HG03432 (cell line): ENCODE measurements at regions not wholly inside any gene's neighbourhood (a gene's known extent, or its start where the extent isn't known, plus 50 kb on each side); places are given as distances from the start of the nearest gene placed in this dataset.

Source experiments
- ATAC-seq: cut with Tn5 transposase; IDR thresholded peaks from one replicate; pipeline ENCODE4 v1.9.1; 2021; ENCODE audit warnings: mild to moderate bottlenecking, moderate library complexity; ENCODE audit not compliant: unreplicated experiment

DNA sequence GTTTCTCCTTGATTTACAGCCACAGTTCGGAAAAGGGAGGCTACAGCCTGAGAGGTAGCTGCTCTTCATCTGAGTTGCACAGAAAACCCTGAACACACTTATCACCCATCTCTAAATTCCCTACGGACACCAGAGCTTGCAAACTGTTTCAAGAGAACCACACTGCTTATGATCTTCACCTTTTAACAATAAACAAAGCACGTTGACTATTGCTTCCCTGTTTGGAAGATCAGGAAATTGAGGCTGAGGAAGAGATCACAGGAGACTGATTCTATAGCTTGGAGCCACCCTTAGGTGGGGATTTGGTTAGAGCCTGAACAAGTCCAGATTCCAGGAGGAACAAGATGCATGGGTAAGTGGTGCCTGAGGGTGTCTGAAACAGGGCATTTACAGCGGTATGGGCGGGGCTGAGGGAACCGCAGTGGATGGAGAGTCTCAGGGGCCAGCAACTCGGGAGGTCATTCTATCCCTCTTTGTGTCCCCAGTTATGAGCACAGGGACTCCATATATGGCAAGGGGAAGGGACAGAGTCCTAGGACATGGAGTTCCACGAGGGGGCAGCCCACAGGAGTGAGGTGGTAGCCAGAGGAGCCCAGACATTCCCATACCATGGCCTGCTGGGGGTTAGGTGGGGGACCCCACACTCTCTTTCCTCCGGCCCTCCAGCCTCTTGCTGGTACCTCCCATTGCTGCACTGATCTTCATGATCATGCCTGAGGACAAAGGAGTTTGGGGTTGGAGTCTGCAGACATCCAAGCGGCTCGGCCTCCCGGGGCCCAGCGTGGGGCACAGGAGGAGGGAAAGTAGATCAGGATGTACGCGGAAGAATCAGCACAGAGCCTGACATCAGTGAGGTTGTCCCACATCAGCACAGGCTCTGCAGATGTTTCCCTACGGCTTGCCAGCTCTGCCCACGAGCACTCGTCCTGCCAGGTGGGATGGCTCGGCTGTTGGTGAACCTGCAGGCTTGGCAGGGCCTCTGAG, 162.3 kb upstream of the ZNF536 start:
- no peak for ATAC-seq

DNA sequence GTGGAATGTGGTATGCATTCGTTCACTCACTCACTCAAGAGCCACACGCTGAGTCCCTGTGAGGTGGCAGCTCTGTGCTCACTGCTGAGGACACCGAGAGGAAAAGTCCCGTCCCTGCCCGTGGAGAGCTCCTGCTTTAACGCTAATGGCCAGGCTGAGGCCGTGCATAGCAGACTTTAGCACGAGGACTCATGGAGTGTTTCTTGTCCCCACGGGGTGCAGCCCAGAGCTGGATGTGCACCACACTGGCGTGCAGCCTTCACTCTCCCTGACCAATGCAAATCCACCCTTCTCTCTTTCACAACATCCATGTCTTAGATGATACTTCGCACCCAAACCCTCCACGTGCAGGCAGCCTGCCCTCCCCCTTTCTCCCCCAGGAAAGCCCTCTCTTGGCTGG, 159.6 kb upstream of the ZNF536 start:
- no peak for ATAC-seq

DNA sequence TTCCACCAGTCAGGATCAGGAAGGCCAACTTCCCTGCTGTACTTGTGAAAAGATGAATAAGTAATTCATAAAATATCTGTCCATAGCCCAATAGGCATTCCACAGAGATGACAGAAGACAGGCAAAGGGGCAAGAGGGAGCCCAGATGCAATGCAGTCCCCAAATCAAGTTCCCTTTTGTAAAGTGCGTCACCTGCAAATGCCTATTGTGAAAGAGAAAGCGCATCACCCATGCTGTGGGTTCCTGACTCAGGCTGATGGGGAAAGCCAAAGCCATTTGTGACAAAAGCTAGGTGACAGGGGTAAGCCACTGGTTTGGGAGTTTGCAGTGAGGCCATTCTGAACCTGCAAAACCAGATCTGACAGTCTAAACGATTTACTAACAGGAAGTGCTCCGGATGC, 157.5 kb upstream of the ZNF536 start:
- ATAC-seq: peak; percentile 89

DNA sequence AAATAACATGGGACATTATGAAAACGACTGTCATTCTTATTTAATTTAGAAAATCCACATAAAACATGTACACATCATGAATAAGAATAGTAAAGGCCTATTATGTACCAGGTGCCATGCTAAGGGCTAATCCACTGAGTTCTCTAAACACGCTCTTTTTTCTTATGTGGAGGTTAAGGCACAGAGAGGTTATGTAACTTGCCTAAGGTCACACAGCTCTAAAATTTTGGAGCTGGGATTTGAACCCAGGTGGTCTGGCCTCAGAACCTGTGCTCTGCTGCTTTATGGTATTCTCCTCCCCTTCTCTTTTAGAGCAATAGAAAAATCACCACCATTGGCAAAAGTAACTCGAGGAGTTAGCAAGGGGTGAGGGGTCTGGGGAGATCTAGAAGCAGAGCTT, 156.9 kb upstream of the ZNF536 start:
- ATAC-seq: no peak

DNA sequence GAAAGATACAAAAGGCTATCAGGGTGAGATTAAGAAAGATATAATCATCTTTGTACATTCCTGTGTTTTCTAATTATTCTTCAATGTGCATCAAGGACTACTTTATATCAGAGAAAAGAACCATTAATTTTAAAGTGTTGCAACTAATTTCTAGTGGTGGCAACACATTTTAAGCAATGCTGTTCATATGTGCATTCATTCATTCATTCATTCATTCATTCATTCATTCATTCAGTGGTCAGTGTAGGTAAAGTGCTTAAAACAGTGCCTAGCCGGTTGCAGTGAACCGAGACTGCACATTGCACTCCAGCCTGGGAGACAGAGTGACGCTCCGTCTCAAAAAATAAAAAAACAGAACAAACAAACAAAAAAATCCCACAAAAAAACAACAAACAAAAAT, 155.7 kb upstream of the ZNF536 start:
- ATAC-seq: no peak

DNA sequence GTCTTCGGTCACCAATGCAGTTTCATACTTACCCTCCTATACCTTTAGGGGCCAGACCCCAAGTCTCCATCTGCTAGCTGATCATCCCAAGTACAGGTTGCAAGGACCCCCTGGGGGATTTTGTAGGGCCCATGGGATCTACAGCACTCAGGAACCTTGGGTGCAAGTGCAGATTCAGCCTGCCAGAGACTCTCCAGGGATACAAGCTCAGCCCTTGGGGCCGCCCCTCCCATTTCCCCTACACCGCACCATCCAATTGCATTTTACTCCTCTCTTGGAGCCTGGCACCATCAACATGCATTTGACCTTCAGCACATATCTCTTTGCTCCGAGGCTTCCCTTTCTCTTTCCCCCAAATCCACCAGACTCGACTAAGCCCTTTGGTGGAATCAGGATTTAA, 154.7 kb upstream of the ZNF536 start:
- ATAC-seq: no peak

DNA sequence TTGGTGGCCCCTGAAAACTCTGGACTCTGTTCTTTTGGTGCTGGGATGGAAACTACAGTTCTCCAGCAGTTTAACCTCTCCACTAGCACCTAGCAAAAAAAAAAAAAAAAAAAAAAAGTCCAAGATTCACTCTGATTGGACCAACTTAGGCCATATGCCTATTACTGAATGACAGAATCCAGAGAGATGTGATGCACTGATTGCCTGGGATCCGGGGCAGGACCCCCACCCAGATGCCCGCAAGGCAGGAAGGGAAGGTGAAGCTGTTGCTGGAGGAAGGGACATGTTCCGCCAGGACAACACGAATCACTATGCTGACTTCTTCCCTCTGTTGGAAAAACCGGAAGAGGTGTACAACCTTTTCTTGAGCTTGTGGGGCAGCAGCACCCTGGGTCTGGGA, 152.5 kb upstream of the ZNF536 start:
- ATAC-seq: no peak

DNA sequence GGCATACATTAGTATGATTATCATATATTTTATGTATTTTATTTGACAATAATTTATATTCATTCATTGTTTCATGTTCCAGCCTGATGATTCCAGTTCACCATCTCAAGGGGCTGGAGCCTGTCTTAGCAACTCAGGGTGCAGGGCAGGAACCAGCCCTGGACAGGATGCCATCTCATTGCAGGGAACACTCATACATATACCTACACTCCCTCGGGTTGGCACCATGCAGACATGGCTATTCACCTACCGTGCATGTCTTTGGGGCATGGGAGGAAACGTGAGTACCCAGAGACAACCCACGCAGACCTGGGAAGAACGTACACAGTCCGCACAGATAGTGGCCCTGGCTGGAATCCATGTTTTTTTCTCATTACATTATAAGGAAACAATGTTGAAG, 151.0 kb upstream of the ZNF536 start:
- ATAC-seq: no peak

DNA sequence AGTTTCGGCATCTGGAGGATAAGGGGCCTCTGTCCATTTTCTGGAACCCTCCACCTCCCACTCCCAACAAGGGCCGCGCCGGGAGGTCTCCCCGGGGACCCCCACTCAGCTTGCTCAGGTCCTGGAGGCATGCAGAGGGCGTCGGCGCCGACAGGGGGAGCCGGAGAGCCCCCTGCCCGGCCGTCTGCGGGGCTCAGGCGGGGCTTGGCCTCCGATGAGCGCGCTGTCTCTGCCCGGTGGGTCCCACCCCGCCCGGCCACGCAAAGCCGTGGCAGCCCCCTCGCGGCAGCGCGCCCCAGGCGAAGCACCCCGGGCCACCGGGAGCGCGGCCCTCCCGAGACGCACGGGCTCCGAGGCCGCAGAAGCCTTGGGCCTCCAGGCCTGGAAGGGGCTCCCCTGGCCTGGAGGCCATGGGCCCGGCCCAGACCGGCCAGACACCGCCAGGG, 149.7 kb upstream of the ZNF536 start:
- no peak for ATAC-seq

DNA sequence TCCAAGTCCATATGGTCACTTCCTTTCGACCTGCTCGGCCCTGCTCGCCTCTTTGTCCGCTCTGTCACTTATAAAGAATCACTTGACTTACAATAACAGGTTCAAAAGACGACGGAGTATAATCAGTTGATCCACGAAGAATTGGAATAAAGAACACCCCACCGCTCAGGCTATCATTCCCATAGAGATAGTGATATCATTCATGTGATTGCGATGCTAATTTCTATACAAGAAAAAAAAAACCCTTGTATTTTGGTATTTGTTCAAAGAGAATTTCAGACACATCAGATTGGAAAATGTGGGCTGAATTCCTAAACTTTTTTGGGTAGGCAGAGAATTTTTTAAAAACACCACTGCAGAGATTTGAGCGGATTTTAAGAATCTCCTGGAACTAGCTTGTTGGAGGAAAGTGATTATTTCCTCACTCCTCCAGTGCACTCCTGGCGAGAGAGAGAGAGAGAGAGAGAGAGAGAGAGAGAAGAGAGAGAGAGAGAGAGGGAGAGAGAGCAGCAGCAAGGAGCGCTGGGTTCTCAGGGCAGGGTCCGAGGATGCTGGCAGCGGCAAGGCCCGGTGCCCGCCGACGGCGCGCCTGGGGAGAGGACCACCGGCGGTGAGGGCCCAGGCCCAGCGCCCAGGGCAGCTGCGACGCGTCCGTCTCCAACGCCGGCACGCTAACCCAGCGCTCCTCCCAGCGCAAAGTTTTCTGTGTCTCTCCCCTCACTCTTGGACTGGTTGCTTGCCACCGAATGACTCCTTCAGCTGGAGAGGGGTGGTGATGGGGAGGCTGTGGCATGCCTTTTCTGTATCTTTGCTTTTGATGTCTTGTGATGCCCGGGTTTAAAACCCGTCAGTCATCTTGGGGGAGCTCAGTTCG, 149.0 kb upstream of the ZNF536 start:
- no peak for ATAC-seq

DNA sequence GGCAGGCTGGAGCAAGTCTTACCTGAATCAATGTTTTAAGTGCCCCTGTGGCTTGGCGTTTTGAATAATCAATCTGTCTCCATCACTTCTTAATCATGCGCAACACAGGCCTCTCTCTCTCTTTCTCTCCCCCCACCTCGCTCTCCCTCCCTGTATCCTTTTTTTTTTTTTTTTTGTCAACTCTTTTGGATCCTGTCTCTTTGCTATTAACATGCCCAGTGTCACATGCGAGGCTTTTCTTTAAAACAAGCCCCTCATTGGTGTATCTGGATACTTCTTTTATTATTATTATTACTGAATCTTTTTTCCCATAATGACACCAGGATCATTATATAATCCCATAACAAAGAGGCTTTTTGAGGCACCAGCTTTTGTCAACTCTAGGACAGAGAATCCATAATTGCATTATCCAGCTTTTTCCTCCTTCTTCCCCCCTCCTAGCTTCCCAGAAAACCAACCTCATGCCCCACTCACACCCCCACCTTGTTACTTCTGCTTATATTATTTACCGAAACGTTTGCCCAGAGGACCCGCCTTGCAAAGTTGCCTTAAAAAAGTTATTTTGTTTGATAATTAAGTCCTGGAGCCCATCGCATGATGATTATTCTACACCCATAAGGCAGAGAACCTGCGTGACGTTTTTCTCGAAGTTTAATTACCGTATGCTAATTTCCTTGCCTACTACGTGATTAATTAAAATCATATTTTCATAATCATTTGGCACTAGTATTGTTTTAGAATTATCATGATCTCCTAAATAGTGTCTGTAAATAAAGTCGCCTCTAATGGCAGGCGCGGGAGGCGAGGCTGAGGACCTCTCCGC, 148.1 kb upstream of the ZNF536 start:
- no peak for ATAC-seq

DNA sequence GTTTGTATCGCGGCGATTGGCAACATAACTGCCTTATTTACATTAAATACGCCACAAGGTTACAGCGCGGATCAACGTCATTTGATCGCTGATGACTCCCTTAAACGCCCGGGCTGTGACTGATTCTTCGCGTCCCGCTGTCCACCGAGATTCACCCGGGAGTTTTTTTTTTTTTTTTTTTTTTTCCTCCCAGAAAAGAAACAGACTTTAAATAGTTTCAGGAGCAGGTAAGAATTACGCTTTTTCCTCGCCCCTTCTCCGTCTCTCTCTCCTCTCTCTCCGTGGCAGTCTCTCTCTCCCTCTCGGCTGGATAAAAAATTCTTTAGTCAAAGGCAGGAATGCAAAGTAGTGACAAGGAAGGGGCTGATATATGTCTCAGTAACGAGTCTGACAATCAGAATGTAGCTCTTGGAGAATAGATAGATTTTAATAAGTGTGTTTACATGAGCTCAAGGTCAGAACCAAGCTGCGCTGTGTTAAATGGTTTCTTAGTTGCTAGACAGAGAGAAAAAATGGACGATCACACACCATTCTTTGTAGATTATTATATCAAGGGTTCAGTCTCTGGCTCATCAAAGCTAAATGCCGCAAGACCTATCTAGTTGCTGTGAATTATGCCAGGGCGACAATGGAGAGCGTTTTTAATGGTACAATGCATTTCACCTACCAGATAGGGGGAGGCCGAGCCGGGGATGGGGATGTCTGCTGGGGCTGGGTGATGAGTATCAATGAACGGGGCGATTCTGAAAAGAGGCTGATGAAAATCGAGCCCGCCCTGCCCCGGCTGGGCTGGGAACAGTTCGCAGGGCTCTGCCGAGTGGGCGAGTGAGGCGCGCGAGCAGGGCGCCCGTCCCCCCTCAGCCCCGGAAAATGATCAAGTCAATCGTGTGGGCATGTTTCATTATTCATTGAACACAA, 147.2 kb upstream of the ZNF536 start:
- no peak for ATAC-seq

DNA sequence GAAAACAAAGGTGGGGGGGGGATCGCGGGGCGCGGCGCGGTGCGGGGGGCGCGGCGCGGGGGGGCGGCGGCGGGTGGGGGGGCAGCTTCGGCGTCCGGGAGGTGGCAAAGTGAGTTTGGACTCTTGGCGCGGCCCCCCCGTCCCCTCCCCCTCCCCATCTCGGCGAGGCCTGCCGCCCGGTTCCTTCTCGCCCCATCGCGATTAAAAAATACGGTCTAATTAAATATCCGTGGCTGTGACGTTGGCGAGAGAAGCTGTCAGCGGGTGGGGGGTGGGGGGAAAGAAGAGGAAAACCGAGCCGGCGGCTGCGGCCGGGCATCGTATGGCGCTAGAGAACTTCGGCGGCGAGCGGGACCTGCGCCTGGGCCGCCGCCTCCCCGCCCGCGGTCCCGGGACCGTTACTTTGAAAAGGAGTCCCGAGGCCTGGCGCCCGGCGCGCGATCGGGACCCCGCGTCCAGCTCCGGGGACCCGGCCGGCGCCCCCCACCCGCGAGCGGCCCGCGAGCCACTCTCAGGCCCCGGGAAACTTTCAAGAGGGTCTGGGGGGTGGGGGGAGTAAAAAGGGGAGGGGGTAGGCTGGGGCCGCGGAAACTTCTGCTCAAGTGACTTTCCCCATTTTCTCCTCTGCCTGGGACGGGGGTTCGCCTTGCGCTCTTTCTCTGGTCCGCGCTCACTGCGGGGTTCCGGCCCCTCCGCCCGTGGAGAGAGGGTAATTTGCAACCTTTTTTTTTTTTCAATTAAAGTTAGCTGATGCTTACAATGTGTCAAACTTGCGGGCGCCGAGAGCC, 146.3 kb upstream of the ZNF536 start:
- no peak for ATAC-seq

DNA sequence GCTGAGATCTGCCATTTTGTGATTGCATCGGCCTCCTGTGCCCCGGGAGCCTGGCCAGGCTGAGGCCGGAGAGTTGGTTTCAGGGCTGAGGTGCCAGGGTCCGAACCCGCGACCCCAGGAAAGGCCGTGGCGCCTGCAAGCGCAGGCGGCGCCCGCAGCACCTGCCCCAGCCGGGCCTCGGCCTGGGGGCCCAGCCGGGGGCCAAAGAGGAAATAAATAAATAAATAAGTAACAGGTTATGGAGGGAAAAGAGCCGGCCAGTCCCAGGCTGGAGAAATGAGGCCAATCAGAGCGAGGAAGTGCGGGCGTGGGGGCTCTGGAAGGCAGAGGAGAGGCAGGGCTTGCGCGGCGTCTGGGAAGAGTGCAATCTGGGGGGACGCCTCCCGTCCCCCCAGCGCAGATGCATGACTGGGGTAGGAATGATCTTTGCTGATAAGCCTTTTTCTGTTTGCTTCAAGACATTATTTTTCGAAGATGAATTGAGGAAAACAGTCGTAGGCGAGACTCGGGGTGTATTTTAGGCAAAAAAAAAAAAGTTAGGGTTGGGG, 145.6 kb upstream of the ZNF536 start:
- no peak for ATAC-seq

DNA sequence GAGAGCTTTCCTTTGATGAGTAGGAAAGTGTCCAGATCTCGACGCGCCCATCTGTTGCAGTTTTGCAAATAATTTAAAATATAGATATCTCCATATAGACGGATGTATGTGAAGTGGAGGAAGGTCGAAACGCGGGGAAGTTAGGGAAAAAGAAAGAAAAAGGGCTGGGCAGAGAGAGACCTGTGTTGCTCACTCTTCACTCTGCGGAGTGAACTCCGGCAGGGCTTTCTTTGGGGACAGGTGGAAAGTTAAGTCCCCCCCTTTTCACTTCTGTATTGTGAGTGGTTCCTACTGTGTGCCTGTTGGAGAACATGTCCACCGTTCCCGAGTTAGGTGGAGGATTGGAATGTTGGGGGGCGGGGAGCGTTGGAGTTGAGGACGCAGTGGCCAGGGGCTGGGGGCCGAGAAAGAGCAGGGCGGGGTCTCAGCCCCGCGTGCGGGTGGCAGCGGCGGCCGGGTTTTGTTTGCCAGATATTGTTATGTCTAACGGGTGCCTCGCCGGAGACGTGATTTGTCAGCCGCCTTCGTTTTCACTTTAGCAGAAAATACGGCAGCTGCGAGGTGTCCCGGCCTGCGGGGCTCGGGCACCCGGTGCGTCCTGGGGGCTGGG, 145.1 kb upstream of the ZNF536 start:
- ATAC-seq: peak; percentile 25

DNA sequence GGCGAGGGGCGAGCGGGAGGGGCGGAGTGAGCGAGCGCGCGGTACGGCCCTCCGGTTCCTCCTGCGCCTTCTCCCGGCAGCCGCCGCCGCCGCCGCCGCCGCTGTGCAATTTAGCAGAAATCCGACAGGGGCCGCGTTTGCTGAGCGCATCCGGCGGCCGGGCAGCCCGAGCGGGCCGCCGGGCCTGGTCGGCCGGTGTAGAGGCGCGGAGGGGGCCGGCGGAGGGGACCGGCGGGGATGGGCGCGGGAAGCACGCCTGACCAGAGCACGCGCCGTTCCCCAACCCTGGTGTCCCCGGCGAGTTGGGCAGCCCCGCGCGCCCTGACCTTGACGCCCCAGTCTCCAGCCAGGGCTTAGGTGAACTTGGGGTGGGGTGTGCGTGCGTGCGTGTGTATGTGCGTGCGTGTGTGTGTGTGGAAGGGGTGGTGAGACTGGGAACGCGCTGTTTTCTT, 144.5 kb upstream of the ZNF536 start:
- peak; percentile 87 for ATAC-seq

DNA sequence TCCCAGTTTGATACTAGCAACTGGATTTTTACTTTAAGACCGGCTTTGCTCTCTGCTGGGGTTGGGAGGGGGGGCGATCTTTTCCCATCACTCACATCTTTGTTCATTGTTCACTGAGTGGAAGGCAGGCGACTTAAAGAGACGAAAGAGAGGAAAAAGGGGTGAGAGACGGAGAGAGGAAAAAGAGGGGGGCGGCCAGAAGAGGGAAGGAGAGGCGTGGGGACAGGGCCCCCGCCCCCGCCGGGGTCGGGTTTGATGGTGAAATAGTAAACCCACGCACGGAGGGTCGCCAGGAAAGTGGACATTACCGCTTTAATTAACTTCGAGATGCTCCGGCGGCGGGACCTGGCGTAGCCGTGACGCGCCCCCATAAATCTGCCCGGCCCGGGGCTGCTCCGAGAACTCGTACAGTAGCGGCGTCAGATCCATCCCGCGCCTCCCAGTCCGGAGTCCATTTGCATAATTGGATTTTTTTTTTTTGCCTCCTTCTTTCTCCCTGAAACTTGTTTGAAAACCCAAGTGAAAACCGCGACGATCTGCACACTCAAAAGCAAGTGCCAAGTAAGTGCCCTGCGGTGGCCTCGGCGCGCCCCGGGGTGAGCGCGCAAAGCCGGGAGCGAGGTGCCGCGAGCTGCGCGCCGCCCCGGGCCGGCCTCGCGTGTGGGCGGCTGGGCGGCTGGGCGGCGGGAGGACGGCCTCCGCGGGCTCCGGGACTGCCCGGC, 143.9 kb upstream of the ZNF536 start:
- no peak for ATAC-seq
